Neutrophil (primary cell): ENCODE measurements at regions not wholly inside any gene's neighbourhood (a gene's known extent, or its start where the extent isn't known, plus 50 kb on each side); places are given as distances from the start of the nearest gene placed in this dataset.

Experiments
- H3K27ac ChIP-seq: fragments of 200-600 bp; sonication (generic); 2 replicates; pipeline ENCODE4 v1.5.1; 2016; ENCODE audit warnings: mild to moderate bottlenecking, moderate library complexity
- H3K27me3 ChIP-seq: fragments of 200-600 bp; sonication (generic); 2 replicates; pipeline ENCODE4 v1.6.0; 2016; ENCODE audit warnings: mild to moderate bottlenecking
- H3K36me3 ChIP-seq: fragments of 200-600 bp; sonication (generic); 2 replicates; pipeline ENCODE4 v1.5.1; 2017
- H3K4me1 ChIP-seq, 2 experiments: fragments of 200-600 bp in 1 of 2; sonication (generic) in 1 of 2; 1 replicate in 1 of 2; 2 replicates in 1 of 2; pipeline versions ENCODE4 v1.5.1 to v1.6.1; 2013 to 2016; ENCODE audit warnings: low read depth in 1 of 2, low read length in 1 of 2, mild to moderate bottlenecking in 1 of 2, moderate library complexity in 1 of 2; ENCODE audit not compliant: control insufficient read depth in 1 of 2, insufficient read depth in 1 of 2
- H3K4me3 ChIP-seq, 2 experiments: fragments of 200-600 bp in 1 of 2; sonication (generic) in 1 of 2; 1 replicate in 1 of 2; 2 replicates in 1 of 2; pipeline ENCODE4 v1.5.1; 2013 to 2016; ENCODE audit warnings: low read depth in 1 of 2, low read length in 1 of 2, mild to moderate bottlenecking in 1 of 2, moderate library complexity in 1 of 2
- H3K9me3 ChIP-seq: fragments of 200-600 bp; sonication (generic); 2 replicates; pipeline ENCODE4 v1.5.1; 2016
- TF ChIP-seq, protein P1 (sequence below): fragments of 200-600 bp; sonication (generic); IDR thresholded peaks from 2 replicates; pipeline ENCODE4 v1.5.1; 2016; ENCODE audit warnings: antibody characterized with exemption

DNA sequence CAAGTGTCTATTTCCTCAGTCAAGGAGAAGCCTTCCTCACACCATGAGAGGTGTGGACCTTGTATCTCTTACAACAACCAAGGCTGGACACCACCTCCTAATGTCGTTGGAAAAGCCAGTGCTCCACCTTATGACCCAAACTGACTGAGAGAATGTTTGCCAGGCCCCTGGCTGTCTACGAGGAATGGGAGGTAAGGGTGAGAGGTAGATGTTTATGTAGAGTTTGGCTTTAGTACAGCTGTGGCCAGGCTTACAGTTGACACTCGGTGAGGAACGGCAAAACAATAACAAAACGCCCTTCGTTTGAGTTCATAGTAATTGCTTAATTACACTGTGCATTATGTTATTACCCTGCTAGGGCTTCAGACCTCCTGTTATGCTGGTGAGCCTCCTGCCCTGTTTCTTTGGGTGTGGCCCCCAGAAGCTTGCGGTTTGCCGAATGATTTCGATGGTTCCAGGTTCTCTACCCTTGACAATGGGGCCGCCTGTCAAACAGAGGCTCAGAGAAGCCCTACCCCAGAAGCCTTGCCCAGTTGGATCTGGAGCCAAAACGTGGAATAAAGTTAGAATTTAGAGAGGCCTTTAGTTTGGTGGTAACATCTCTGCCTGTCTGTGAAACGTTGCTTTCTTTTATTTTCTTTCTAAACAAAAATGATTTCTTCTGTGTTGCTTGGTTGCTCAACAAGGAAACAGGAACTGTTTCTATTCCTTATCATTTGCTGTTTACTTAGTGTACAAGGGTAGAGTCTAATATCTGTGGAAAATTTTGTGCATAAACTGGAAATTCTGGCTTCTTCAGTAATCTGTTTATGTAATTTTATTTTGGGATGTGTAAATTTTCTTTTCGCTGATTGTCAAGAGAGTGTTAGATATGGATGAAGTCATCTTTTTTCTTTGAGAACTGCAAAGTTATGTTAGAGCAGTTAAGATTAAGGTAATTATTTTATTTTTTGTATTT is 60.4 kb upstream of the FOXQ1 start:
- H3K27ac ChIP-seq, result no peak overlapping the region
- no peak overlapping the region for H3K4me3 ChIP-seq
- peaks cover 7% of the 10 kb centered on the region for H3K27me3 ChIP-seq
- H3K36me3 ChIP-seq, result no peaks in the 10 kb centered on the region
- H3K9me3 ChIP-seq, result no peaks in the 10 kb centered on the region
- TF ChIP-seq, protein P1, sequence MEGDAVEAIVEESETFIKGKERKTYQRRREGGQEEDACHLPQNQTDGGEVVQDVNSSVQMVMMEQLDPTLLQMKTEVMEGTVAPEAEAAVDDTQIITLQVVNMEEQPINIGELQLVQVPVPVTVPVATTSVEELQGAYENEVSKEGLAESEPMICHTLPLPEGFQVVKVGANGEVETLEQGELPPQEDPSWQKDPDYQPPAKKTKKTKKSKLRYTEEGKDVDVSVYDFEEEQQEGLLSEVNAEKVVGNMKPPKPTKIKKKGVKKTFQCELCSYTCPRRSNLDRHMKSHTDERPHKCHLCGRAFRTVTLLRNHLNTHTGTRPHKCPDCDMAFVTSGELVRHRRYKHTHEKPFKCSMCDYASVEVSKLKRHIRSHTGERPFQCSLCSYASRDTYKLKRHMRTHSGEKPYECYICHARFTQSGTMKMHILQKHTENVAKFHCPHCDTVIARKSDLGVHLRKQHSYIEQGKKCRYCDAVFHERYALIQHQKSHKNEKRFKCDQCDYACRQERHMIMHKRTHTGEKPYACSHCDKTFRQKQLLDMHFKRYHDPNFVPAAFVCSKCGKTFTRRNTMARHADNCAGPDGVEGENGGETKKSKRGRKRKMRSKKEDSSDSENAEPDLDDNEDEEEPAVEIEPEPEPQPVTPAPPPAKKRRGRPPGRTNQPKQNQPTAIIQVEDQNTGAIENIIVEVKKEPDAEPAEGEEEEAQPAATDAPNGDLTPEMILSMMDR, result no peak
- no peaks in the 10 kb centered on the region for H3K4me1 ChIP-seq

DNA sequence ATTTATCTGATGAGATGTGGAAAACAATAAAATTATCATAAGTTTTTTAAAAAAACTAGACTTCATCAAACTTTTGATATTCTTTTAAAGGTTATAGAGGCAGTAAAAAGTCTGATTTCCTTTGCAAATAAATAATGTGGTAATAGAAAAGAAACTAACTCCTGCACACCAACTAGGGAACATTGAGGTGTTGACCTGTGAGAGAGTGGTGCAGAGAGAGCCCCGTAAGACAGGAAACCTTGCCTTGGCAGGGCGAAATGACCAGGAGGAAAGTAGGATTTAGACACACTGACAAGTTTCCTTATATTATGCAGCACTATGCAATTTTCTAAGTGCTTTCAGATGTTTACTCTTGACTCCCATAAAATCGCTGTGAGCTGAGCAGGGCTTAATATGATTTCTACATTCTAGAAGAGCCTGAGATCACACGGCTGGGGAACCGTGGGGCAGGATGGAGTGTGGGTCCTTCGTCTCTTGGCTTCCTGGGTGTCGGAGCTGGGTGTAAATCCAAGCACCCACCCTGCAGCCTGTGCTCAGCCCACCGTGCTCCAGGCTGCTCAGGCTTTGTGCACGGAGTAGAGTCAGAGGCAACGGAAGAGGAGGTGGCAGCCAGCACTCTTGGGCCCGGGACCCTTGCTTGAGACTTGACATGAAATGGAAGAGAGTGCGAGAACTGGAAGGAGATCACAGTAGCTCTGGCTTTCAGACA is 61.3 kb upstream of the FOXQ1 start:
- no peaks in the 10 kb centered on the region for H3K36me3 ChIP-seq
- H3K4me1 ChIP-seq, result no peaks in the 10 kb centered on the region
- TF ChIP-seq, protein P1, result no peak
- H3K27me3 ChIP-seq, result peaks cover 7% of the 10 kb centered on the region
- no peaks in the 10 kb centered on the region for H3K9me3 ChIP-seq
- no peak overlapping the region for H3K27ac ChIP-seq
- no peak overlapping the region for H3K4me3 ChIP-seq

DNA sequence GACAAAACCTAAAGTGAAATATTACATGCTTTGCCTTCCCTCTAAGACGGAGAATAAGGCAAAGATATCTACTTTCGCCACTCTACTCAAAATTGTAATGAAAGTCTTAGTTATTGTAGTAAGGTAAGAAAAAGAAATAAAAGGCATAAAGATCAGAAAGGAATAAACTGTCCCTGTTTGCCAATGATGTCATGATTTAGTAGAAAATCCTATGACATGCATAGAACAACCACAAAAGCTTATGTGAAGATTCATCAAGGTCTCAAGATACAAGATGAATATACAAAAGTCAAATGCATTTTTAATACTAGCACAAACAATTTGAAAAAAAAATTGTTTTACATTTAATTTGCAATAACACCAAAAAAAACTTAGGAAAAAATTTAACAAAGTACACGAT is 64.0 kb upstream of the FOXQ1 start:
- TF ChIP-seq, protein P1, result no peak
- H3K4me1 ChIP-seq, result no peaks in the 10 kb centered on the region
- peaks cover 12% of the 10 kb centered on the region for H3K27me3 ChIP-seq
- no peaks in the 10 kb centered on the region for H3K9me3 ChIP-seq
- no peak overlapping the region for H3K4me3 ChIP-seq
- no peaks in the 10 kb centered on the region for H3K36me3 ChIP-seq
- H3K27ac ChIP-seq, result no peak overlapping the region

DNA sequence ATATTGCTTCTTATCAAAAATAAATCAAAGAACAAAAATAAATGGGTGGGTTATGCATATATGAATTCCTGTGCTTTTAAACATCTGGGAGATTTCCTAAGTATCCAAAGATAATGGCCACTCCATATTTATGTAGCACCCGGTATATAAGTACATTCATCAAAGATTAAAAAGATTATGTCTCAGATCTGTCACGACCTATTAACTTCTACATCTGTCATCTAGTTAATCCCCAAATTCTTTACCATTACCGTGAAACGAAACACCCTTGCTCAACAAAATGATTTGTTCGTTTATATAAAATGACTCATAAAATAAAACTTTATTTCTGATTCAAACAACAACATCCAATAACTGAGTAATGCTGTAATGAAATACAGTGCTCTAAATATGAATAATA is 64.8 kb upstream of the FOXQ1 start:
- peaks cover 12% of the 10 kb centered on the region for H3K27me3 ChIP-seq
- TF ChIP-seq, protein P1, result no peak
- no peaks in the 10 kb centered on the region for H3K9me3 ChIP-seq
- no peak overlapping the region for H3K27ac ChIP-seq
- H3K36me3 ChIP-seq, result no peaks in the 10 kb centered on the region
- no peaks in the 10 kb centered on the region for H3K4me1 ChIP-seq
- no peak overlapping the region for H3K4me3 ChIP-seq

DNA sequence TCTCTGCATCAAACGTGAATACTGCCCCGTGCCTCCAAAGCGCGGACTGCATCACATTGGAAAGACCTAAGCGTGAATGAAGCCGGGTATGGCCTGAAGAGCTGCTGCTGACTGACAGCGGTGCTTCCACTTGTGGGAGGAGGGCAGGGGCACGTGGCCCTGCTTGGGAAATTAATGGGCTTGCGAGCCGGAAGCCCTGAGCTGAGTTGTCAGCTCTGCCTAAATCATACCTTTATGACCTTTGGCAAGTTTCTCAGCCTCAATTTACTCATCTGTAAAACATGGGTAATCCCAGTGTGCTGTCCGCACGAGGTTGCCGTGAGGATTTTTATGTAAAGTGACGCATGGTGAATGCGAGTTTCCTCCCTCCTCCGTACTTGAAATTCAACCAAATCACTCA is 67.0 kb upstream of the FOXQ1 start:
- Histone ChIP-seq H3K4me1 (no peaks in the 10 kb centered on the region), H3K4me3 (no peak overlapping the region), H3K36me3 (no peaks in the 10 kb centered on the region), H3K27me3 (peaks cover 12% of the 10 kb centered on the region), H3K27ac (no peak overlapping the region), H3K9me3 (no peaks in the 10 kb centered on the region)
- TF ChIP-seq, protein P1, result no peak
